Endothelial cell (in vitro differentiated cells): ENCODE measurements at regions not wholly inside any gene's neighbourhood (a gene's known extent, or its start where the extent isn't known, plus 50 kb on each side); places are given as distances from the start of the nearest gene placed in this dataset.
"Not testable (repeated sequence)": the region's sequence is repeated elsewhere in the genome, so short reads cannot be mapped to it uniquely, and the experiment has no call there.

Source experiments
- DNase-seq: peaks from one replicate; pipeline ENCODE4 v3.0.0; 2021; ENCODE audit warnings: low spot score
- H3K27ac Mint-ChIP-seq: one replicate; pipeline ENCODE4 v1.8.0; 2021; ENCODE audit warnings: mixed read lengths, inconsistent platforms; ENCODE audit not compliant: unreplicated experiment
- H3K27me3 Mint-ChIP-seq: one replicate; pipeline ENCODE4 v1.8.0; 2021; ENCODE audit warnings: mild to moderate bottlenecking, moderate library complexity, mixed read lengths, inconsistent platforms; ENCODE audit not compliant: unreplicated experiment
- H3K36me3 Mint-ChIP-seq: one replicate; pipeline ENCODE4 v1.8.0; 2021; ENCODE audit warnings: mild to moderate bottlenecking, low read depth, mixed read lengths, inconsistent platforms; ENCODE audit not compliant: unreplicated experiment
- H3K4me1 Mint-ChIP-seq: one replicate; pipeline ENCODE4 v1.8.0; 2021; ENCODE audit warnings: mild to moderate bottlenecking, mixed read lengths, inconsistent platforms; ENCODE audit not compliant: unreplicated experiment
- H3K4me3 Mint-ChIP-seq: one replicate; pipeline ENCODE4 v1.8.0; 2021; ENCODE audit warnings: mild to moderate bottlenecking, mixed read lengths, inconsistent platforms; ENCODE audit not compliant: unreplicated experiment
- H3K9me3 Mint-ChIP-seq: one replicate; pipeline ENCODE4 v1.8.0; 2021; ENCODE audit warnings: mixed read lengths, inconsistent platforms; ENCODE audit not compliant: unreplicated experiment
- TF ChIP-seq, protein P1 (sequence below): fragments of 200-600 bp; sonication (generic); IDR thresholded peaks from one replicate; pipeline ENCODE4 v1.5.0; 2021; ENCODE audit warnings: antibody characterized with exemption; ENCODE audit not compliant: unreplicated experiment

DNA sequence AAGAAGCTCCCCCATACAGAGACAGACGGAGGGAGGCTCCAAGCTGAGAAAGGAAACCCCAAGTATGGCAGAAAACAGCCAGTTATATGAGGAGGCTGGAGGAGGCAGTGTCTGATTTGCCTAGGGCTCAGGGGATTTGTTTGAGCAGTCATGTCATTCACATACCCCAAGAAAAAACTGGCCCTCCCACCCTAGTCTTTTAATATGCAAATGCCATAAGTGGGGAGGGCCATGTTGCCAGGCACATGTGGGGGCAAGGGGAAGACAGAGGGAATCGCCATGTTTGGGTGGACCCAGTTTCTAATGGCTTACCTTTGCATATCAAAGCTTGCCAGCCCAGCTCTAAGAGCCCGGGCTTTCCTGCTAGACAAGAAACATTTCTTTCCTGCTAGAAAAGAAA lies 1163.8 kb downstream of the TAF11L14 start:
- TF ChIP-seq, protein P1, sequence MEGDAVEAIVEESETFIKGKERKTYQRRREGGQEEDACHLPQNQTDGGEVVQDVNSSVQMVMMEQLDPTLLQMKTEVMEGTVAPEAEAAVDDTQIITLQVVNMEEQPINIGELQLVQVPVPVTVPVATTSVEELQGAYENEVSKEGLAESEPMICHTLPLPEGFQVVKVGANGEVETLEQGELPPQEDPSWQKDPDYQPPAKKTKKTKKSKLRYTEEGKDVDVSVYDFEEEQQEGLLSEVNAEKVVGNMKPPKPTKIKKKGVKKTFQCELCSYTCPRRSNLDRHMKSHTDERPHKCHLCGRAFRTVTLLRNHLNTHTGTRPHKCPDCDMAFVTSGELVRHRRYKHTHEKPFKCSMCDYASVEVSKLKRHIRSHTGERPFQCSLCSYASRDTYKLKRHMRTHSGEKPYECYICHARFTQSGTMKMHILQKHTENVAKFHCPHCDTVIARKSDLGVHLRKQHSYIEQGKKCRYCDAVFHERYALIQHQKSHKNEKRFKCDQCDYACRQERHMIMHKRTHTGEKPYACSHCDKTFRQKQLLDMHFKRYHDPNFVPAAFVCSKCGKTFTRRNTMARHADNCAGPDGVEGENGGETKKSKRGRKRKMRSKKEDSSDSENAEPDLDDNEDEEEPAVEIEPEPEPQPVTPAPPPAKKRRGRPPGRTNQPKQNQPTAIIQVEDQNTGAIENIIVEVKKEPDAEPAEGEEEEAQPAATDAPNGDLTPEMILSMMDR = no peak
- Mint-ChIP-seq H3K9me3 (no peaks in the 10 kb centered on the region), H3K27me3 (peaks cover 3% of the 10 kb centered on the region), H3K27ac (no peak overlapping the region), H3K4me1 (peaks cover 14% of the 10 kb centered on the region), H3K4me3 (no peak overlapping the region), H3K36me3 (peaks cover 3% of the 10 kb centered on the region)
- DNase-seq = no peak

DNA sequence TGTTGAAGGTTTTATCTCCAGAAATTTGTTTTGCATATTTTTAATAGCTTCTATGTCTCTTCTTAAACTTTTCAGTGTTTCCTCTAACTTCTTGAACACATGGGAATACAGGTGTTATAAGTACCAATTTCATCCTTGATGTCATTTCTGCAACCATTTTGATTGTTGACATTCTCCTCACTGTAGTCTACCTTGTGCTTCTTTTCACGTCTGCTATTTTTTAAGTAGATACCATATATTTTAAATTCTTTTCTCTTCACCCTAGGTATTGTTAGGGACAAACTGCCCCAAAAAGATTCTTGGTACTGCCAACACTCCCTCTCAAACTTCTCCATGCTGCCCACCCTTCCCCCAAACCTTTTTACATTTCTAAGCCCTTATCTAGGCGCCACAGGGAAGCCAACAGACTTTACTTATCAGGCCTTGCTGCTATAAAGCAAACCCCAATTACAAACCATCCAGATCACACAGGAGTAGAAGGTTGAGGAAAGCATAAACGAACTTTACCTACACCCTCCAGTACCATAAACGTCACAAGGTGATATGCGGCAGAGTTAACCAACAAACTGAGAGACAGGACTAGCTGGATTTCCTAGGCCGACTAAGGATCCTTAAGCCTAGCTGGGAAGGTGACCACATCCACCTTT lies 1165.3 kb downstream of the TAF11L14 start:
- TF ChIP-seq, protein P1 = no peak
- H3K9me3 Mint-ChIP-seq = no peaks in the 10 kb centered on the region
- no peak for DNase-seq
- peaks cover 3% of the 10 kb centered on the region for H3K36me3 Mint-ChIP-seq
- H3K27ac Mint-ChIP-seq = no peak overlapping the region
- H3K27me3 Mint-ChIP-seq = peaks cover 3% of the 10 kb centered on the region
- no peak overlapping the region for H3K4me3 Mint-ChIP-seq
- H3K4me1 Mint-ChIP-seq = peaks cover 17% of the 10 kb centered on the region

DNA sequence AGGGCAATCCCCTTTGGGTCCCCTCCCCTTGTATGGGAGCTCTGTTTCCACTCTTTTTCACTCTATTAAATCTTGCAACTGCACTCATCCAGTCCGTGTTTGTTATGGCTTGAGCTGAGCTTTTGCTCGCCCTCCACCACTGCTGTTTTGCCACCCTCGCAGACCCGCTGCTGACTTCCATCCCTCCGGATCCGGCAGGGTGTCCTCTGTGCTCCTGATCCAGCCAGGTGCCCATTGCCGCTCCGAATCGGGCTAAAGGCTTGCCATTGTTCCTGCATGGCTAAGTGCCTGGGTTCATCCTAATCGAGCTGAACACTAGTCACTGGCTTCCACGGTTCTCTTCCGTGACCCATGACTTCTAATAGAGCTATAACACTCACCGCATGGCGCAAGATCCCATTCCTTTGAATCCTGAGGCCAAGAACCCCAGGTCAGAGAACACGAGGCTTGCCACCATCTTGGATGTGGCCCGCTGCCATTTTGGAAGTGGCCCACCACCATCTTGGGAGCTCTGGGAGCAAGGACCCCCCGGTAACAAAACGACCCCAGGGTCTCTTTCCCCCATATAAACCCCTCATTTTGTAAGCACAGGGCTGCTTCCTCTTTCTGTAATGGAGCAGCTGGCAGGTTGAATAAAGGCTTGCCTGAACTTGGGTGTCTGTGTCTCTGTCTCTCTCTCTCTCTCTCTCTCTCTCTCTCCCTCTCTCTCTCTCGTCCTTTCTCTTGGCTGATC lies 1166.2 kb downstream of the TAF11L14 start:
- no peak for DNase-seq
- TF ChIP-seq, protein P1 = no peak
- Mint-ChIP-seq H3K27me3 (peaks cover 3% of the 10 kb centered on the region), H3K4me1 (peaks cover 17% of the 10 kb centered on the region), H3K27ac (no peak overlapping the region), H3K4me3 (no peak overlapping the region), H3K9me3 (no peaks in the 10 kb centered on the region), H3K36me3 (peaks cover 3% of the 10 kb centered on the region)

DNA sequence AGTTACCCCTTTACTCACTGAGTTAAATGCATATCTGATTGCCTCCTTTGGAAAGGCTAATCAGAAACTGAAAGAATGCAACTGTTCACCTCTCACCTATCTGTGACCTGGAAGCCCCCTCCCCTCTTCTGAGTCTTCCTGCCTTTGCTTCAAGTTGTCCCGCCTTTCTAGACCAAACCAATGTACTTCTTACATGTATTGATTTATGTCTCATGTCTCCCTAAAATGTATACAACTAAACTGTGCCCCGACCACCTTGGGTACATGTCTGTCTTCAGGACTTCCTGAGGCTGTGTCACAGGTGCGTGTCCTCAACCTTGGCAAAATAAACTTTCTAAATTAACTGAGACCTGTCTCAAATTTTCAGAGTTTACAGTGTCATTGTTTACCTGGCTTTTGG lies 1167.2 kb downstream of the TAF11L14 start:
- H3K27me3 Mint-ChIP-seq, H3K4me3 Mint-ChIP-seq, H3K9me3 Mint-ChIP-seq, DNase-seq, H3K36me3 Mint-ChIP-seq: not testable (repeated sequence)
- Mint-ChIP-seq H3K27ac (peak overlapping the region; percentile 22), H3K4me1 (peaks cover 17% of the 10 kb centered on the region)

DNA sequence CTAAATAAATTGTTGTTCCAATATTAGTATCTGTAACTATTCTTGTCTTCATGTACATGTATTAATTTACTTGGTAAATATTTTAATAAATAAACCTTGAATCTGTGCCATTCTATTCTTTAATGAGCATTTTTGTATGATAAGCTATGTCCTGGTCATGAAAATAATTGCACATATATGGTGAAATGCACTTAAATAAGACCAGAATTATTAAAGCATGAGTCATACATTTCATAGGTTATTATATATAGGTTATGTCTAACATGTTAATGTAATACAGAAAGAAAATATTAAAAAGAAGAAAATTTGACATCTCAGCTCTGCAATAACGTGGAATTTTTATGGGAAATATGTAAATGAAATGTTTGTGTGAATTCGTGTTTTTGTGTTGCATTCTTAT lies 1168.1 kb downstream of the TAF11L14 start:
- Mint-ChIP-seq H3K27ac (no peak overlapping the region), H3K4me1 (peaks cover 13% of the 10 kb centered on the region), H3K36me3 (peaks cover 3% of the 10 kb centered on the region), H3K9me3 (no peaks in the 10 kb centered on the region), H3K4me3 (no peak overlapping the region), H3K27me3 (peaks cover 3% of the 10 kb centered on the region)
- DNase-seq = no peak
- TF ChIP-seq, protein P1 = no peak
